ENCODE measurements at regions not wholly inside any gene's neighbourhood (a gene's known extent, or its start where the extent isn't known, plus 50 kb on each side); places are given as distances from the start of the nearest gene placed in this dataset.
A peak's percentile ranks its signal among the peaks of the same experiment; 100 is the strongest.
"Not testable (repeated sequence)": the region's sequence is repeated elsewhere in the genome, so short reads cannot be mapped to it uniquely, and the experiment has no call there.

- no peak for DNase-seq
These were observed 81.1 kb upstream of the SHANK2 start for GRCh38 chr11:71333473-71333872.

GRCh38 chr11:71332447-71332846 is 80.1 kb upstream of the SHANK2 start:
- DNase-seq = peak in 1 of 51 donors; percentile 11

- no peak for DNase-seq
These were observed 79.7 kb upstream of the SHANK2 start for GRCh38 chr11:71332046-71332445.

- DNase-seq = no peak
These were observed 79.3 kb upstream of the SHANK2 start for GRCh38 chr11:71331631-71332030.

- DNase-seq = no peak
These were observed 78.6 kb upstream of the SHANK2 start for GRCh38 chr11:71330996-71331395.

GRCh38 chr11:71330349-71330748 is 78.0 kb upstream of the SHANK2 start:
- DNase-seq = no peak

- no peak for DNase-seq
These were observed 77.4 kb upstream of the SHANK2 start for GRCh38 chr11:71329786-71330185.

- DNase-seq = no peak
These were observed 76.8 kb upstream of the SHANK2 start for GRCh38 chr11:71329165-71329510.

GRCh38 chr11:71327156-71328085 is 75.0 kb upstream of the SHANK2 start:
- DNase-seq = no peak

GRCh38 chr11:71326328-71326940 is 74.1 kb upstream of the SHANK2 start:
- DNase-seq = no peak

- DNase-seq = no peak
These were observed 73.3 kb upstream of the SHANK2 start for GRCh38 chr11:71325418-71326327.

- DNase-seq = no peak
These were observed 72.5 kb upstream of the SHANK2 start for GRCh38 chr11:71324788-71325417.

- no peak for DNase-seq
These were observed 71.6 kb upstream of the SHANK2 start for GRCh38 chr11:71323876-71324526.

- DNase-seq = no peak
These were observed 70.6 kb upstream of the SHANK2 start for GRCh38 chr11:71322861-71323582.

GRCh38 chr11:71322192-71322735 is 69.9 kb upstream of the SHANK2 start:
- DNase-seq = no peak

- DNase-seq = no peak
These were observed 69.2 kb upstream of the SHANK2 start for GRCh38 chr11:71321433-71322191.

GRCh38 chr11:71316701-71317100 is 64.3 kb upstream of the SHANK2 start:
- DNase-seq = no peak

GRCh38 chr11:71312616-71313015 is 60.2 kb upstream of the SHANK2 start:
- not testable (repeated sequence) for DNase-seq

GRCh38 chr11:71311928-71312510 is 59.6 kb upstream of the SHANK2 start:
- no peak for DNase-seq

All from hypothalamus (tissue), 51 donors.